GM12874 (cell line): ENCODE measurements at regions not wholly inside any gene's neighbourhood (a gene's known extent, or its start where the extent isn't known, plus 50 kb on each side); places are given as distances from the start of the nearest gene placed in this dataset.

Source experiments
- TF ChIP-seq, protein P1 (sequence below): IDR thresholded peaks from 2 replicates; pipeline ENCODE4 v1.5.1; 2011; ENCODE audit warnings: low read depth, mild to moderate bottlenecking, control low read depth, low read length, moderate library complexity; ENCODE audit not compliant: insufficient read depth

DNA sequence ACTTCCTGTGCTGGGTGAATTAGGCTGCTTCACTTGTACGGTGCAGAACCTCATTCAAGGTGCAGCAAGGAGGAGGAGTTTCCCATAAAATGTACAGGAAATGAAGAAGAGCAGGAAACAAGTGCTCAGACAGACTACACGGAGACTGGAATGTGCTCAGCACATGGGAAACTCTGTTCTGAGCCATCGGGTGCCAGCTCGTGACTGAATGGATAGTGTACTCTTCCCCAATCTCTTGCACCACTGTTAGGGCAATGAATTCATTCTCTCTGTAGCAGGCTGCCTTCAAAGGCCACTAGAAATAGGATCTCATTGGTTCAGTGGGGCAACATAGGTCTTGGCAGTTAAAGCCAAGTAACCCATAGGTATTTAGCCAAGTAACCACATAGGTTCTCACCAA is 200.0 kb upstream of the LDB2 start:
- TF ChIP-seq, protein P1, sequence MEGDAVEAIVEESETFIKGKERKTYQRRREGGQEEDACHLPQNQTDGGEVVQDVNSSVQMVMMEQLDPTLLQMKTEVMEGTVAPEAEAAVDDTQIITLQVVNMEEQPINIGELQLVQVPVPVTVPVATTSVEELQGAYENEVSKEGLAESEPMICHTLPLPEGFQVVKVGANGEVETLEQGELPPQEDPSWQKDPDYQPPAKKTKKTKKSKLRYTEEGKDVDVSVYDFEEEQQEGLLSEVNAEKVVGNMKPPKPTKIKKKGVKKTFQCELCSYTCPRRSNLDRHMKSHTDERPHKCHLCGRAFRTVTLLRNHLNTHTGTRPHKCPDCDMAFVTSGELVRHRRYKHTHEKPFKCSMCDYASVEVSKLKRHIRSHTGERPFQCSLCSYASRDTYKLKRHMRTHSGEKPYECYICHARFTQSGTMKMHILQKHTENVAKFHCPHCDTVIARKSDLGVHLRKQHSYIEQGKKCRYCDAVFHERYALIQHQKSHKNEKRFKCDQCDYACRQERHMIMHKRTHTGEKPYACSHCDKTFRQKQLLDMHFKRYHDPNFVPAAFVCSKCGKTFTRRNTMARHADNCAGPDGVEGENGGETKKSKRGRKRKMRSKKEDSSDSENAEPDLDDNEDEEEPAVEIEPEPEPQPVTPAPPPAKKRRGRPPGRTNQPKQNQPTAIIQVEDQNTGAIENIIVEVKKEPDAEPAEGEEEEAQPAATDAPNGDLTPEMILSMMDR: no peak

DNA sequence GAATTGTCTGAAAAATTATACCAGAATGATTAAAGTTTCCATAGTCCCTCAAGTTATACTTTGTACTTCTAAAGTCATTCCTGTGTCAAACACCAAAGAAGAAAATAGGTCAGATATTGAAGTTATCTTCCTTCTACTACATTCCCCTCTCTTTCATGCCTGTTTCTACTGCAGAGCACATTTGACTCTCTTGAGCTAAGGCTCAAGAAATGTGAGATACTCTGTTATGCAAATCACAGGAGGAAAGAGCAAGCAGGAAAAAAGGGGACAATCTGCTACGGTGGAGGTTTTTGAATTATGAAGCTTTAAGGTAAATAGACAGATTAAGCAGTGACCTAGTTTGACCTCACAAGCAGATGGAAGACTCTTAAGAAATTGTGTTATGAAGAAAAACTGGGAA is 198.9 kb upstream of the LDB2 start:
- TF ChIP-seq, protein P1: no peak

- TF ChIP-seq, protein P1: no peak
These were observed 198.2 kb upstream of the LDB2 start for GRCh38 chr4:17096692-17097091.

DNA sequence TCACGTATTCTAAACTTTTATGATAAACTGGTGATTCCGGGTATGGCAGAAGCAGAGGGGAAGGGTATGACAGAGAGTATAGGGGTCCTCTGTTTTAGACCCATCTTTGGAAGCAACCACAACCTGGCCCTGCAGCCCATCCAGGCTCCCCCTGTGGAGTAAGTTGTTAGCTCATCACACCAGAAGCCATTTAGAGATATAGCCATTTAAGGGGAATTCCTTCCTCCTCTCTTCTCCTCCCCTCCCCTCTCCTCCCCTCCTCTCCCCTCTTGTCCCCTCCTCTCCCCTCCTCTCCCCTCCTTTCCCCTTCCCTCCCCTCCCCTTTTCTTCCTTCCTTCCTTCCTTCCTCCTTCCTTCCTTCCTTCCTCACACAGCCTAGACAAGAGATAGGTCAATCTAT is 197.3 kb upstream of the LDB2 start:
- TF ChIP-seq, protein P1: no peak

GRCh38 chr4:17094876-17095210 is 196.4 kb upstream of the LDB2 start:
- TF ChIP-seq, protein P1: no peak

DNA sequence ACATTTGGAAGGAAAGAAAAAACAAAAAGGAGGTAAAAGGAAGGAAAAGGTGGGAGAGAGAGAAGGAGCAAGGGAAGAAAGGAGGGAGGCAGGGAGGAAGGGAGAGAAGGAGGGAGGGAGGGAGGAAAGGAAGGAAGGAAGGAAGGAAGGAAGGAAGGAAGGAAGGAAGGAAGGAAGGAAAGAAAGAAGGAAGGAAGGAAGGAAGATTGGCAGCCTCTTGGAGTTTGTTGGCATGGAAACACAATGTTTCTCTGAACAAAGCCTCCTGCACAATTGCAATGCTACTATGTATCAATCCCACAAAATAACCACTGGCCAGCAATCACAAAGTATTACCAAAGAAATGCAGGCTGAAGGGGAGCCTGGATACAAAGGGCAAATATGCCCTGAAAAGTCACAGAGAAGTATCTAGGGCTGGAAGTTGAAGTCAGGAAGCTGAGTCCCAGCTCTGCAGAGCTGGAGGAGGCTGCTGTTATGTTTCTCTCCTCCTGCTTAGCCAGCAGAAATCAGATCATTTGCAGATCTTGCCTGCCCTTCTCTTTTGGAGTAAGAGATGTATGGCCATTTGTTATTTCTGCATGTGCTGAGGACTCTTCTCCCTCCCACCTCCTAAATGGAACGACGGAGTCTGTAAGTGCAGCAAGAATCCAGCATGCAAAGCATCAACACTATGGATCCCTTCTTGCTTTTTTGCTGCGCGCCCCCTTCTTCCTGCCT is 195.9 kb upstream of the LDB2 start:
- TF ChIP-seq, protein P1: no peak

DNA sequence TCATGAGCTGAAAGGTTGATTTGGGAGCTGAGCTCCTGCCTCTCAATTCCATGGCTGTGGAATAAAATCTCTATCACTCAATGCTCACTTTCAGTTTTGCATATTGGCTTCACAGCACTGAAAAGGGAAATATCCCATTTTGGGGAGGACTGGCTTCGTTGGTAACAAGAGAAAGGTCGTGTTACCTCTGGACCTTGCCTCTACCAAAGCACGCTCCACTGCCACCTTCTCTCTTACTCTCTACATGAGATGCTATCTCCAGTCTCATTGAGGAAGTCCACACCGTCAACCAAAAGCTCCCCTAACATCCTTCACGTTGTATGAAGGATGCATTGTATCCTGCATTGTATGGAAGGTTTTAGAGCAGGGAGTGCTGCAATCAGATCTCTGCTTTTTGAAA is 195.0 kb upstream of the LDB2 start:
- TF ChIP-seq, protein P1: no peak
